AG09319 (cell line): ENCODE measurements at regions not wholly inside any gene's neighbourhood (a gene's known extent, or its start where the extent isn't known, plus 50 kb on each side); places are given as distances from the start of the nearest gene placed in this dataset.

Experiments
- DNase-seq: peaks from one replicate; pipeline ENCODE4 v3.0.0-alpha.2; 2010; ENCODE audit warnings: low read depth; ENCODE audit errors: extremely low read depth
- CTCF ChIP-seq: IDR thresholded peaks from 2 replicates; pipeline ENCODE4 v1.5.1; 2011; ENCODE audit warnings: low read depth, mild to moderate bottlenecking, inconsistent platforms, low read length, moderate library complexity

GRCh38 chr1:232381394-232382100, 248.4 kb downstream of the SIPA1L2 start:
- no peak for DNase-seq
- TF ChIP-seq CTCF = no peak

DNA sequence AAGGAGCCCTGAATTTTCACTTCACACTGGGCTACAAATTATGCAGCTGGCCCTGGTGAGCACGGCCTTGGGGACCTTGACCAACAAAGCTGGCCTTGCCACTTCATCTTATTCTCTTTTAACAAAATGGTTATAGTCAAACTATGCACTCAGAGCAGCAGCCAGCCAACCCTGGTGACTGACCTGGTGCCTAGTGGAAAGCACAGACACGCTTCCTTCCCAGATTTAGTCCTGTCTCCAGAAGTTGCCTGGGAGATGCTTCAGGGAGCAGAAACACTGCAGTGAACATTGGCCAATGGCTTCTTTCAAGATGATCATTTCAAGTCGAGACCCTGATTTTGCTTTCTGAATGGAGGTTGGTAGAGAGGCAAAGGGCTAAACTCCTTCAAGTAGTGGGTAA, 249.3 kb downstream of the SIPA1L2 start:
- no peak for DNase-seq
- TF ChIP-seq CTCF = no peak

- TF ChIP-seq CTCF = no peak
- no peak for DNase-seq
Measured at GRCh38 chr1:232380131-232380530, 249.8 kb downstream of the SIPA1L2 start.

GRCh38 chr1:232379063-232379434, 250.9 kb downstream of the SIPA1L2 start:
- no peak for TF ChIP-seq CTCF
- DNase-seq = no peak

DNA sequence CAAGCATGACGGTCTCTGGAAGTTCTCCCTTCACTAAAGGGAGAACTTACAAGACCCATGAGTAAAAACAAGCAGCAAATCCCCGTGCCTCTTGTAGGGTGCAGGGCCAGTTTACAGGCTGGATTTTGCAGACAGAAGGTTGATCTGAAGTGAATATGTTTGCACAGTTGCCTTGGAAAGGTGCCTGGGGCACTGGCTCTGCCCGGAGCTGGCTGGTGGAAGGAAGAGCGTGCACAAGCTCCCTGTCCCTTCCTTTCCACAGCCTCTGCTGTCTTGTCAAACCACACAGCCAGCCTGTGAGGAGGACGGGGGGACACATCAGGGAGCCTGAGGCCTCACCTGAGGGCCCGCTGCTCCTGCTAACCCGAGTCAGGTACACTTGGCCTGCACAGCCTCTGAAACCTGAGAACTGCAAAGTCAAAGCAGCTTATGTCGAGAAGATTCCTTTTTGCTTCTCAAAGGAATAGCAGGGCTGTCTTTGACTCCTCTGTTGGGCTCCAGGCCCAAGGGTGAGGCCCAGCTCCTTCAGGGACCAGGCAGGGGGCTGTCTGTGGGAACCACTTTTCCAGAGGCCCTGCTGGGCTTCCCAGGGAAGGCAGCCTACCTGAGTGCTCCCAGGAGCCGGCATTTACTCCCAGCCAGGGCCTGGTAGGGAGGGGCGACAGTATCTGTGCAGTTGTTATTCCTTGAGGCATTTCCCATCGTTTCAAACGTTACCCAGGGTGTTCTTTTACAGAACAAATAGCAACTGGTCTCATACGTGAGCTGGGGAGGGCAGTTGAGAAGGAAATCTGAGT, 251.5 kb downstream of the SIPA1L2 start:
- TF ChIP-seq CTCF = no peak
- DNase-seq = no peak

GRCh38 chr1:232377494-232377770, 252.5 kb downstream of the SIPA1L2 start:
- no peak for TF ChIP-seq CTCF
- DNase-seq = no peak

DNA sequence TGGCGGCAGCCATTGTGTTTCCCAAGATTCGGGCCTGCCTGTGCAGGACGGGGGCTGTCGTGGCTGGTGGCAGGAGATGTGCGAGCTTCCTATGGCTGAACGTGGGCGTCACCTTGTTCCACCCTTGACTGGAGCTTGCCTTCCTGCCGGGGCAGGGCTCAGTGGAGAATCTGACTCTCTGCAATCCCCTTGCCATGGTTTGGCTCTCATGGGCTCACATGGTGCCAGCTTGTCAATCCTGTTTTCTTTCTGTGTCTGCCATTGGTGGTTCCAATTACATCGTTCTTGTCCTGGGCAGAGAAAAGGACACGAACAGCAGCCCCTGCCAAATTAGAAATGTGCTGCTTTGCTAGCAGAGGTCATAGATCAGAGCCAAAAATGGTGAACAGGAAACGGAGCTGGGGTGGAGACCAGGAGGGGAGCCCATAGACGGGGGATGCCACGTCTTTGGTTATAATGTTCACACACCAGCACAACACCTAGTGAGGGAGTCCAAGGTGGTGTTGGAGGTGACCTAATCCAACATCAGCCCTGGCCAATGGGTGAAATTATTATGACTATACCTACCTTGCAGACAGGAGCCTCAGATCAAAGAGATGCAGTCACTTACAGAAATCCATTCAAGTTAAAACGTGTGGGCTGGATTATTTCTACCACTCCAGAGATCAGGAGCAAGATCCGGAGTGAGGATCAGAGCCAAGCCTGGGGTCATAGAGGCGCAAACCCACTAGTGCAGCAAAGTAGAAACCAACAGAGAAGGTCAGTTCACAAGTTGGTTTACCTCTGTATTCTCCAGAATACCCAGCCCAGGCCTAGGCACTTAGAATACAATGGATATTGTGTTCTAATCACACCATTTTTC, 253.1 kb downstream of the SIPA1L2 start:
- TF ChIP-seq CTCF = no peak

More for the DNA sequence above, 253.1 kb downstream of the SIPA1L2 start:
- DNase-seq = no peak
